K562 (cell line): ENCODE measurements at regions not wholly inside any gene's neighbourhood (a gene's known extent, or its start where the extent isn't known, plus 50 kb on each side); places are given as distances from the start of the nearest gene placed in this dataset.

Experiments used
- ATAC-seq: fragments of 200-7000 bp; cut with Tn5 transposase; 3 replicates; pipeline ENCODE4 v1.9.1; 2020; ENCODE audit warnings: moderate library complexity
- BruUV-seq: library from RNA; stranded (reverse); fragments of 400-500 nt; replicated peaks from 2 replicates; lab custom pipeline; 2021; lab: Mats Ljungman, UMichigan
- CTCF ChIA-PET: fragments of 300-600 bp; formaldehyde crosslinking; extraction: SDS; loops from one replicate; lab custom pipeline; 2021; ENCODE audit warnings: low intra/inter-chr PET ratio; lab: Yijun Ruan, JAX
- POLR2A ChIA-PET: fragments of 300-600, 350-650 bp; sonication (Branson Sonifier 250); formaldehyde crosslinking; extraction: SDS; loops from one replicate; lab custom pipeline; 2021; ENCODE audit warnings: antibody characterized with exemption, inconsistent platforms; lab: Yijun Ruan, JAX
- DNase-seq, 4 experiments: peaks; one replicate each; pipeline versions ENCODE4 v3.0.0 to v3.0.0-alpha.2; 2011 to 2018; ENCODE audit warnings: low spot score in 3 of 4, mixed read lengths in 3 of 4; ENCODE audit errors: extremely low read depth in 1 of 4
- FAIRE-seq: peaks from 2 replicates; lab custom pipeline; 2011; peaks lifted over from hg19 to GRCh38; lab: Jason Lieb, UNC
- H2AFZ ChIP-seq: 2 replicates; pipeline ENCODE4 v1.6.0; 2011; ENCODE audit warnings: low read depth, low read length, control low read depth, inconsistent platforms
- H3K27ac ChIP-seq: fragments of 200-600 bp; 3 replicates; pipeline ENCODE4 v1.8.0; 2011; ENCODE audit warnings: low read depth, mild to moderate bottlenecking, control low read depth, inconsistent platforms, low read length, moderate library complexity, mixed read lengths; ENCODE audit errors: extremely low read depth
- H3K27me3 ChIP-seq, 2 experiments: fragments of 300-600 bp in 1 of 2; 2 replicates in 1 of 2; 3 replicates in 1 of 2; pipeline versions ENCODE4 v1.6.0 to v1.8.0; 2011; ENCODE audit warnings: inconsistent platforms in 2 of 2, low read length in 2 of 2, mild to moderate bottlenecking in 1 of 2, mixed read lengths in 1 of 2, moderate library complexity in 1 of 2; ENCODE audit not compliant: control insufficient read depth in 2 of 2, insufficient read depth in 2 of 2
- H3K36me3 ChIP-seq: fragments of 300-600 bp; 3 replicates; pipeline ENCODE4 v1.8.0; 2011; ENCODE audit warnings: mild to moderate bottlenecking, low read length, inconsistent platforms; ENCODE audit not compliant: control insufficient read depth, insufficient read depth
- H3K4me1 ChIP-seq, 2 experiments: fragments of 200-600 bp in 1 of 2; replicated peaks in 1 of 2; 2 replicates in 1 of 2; 3 replicates in 1 of 2; pipeline versions ENCODE4 v1.5.1 to v1.8.0; 2011; ENCODE audit warnings: inconsistent platforms in 2 of 2, low read length in 2 of 2, mild to moderate bottlenecking in 1 of 2, mixed read lengths in 1 of 2, moderate library complexity in 1 of 2; ENCODE audit not compliant: control insufficient read depth in 2 of 2, insufficient read depth in 2 of 2
- H3K4me2 ChIP-seq: 2 replicates; pipeline ENCODE4 v1.6.1; 2011; ENCODE audit warnings: low read length, control low read depth, inconsistent platforms, mixed read lengths; ENCODE audit not compliant: insufficient read depth
- H3K4me3 ChIP-seq: fragments of 200-600 bp; sonication (generic), shearing (Covaris generic); 2 replicates; pipeline ENCODE4 v1.5.1; 2016; ENCODE audit warnings: control low read depth, inconsistent platforms
- H3K79me2 ChIP-seq: fragments of 200-600 bp; 3 replicates; pipeline ENCODE4 v1.8.0; 2011; ENCODE audit warnings: low read length, inconsistent platforms; ENCODE audit not compliant: control insufficient read depth, insufficient read depth
- H3K9ac ChIP-seq, 2 experiments: 2 replicates each; pipeline versions ENCODE4 v1.6.0 to v1.6.1; 2011; ENCODE audit warnings: low read depth in 2 of 2, low read length in 2 of 2, control low read depth in 1 of 2, inconsistent platforms in 1 of 2, mild to moderate bottlenecking in 1 of 2, mixed read lengths in 1 of 2; ENCODE audit not compliant: insufficient read depth in 1 of 2
- H3K9me1 ChIP-seq: one replicate; pipeline ENCODE4 v1.6.0; 2011; ENCODE audit warnings: inconsistent platforms, mild to moderate bottlenecking, low read length, moderate library complexity; ENCODE audit not compliant: control insufficient read depth, insufficient read depth
- H3K9me3 ChIP-seq: replicated peaks from 2 replicates; pipeline ENCODE4 v1.5.1; 2011; ENCODE audit warnings: low read depth, low read length, inconsistent platforms; ENCODE audit not compliant: control insufficient read depth, insufficient read depth
- H4K20me1 ChIP-seq: replicated peaks from 2 replicates; pipeline ENCODE4 v1.6.1; 2011; ENCODE audit warnings: low read length, inconsistent platforms, mixed read lengths; ENCODE audit not compliant: control insufficient read depth, insufficient read depth
- CBX1 ChIP-seq: sonication (generic); IDR thresholded peaks from 2 replicates; pipeline ENCODE4 v1.6.1; 2016; ENCODE audit warnings: antibody characterized with exemption, low read depth, mild to moderate bottlenecking
- EGR1 ChIP-seq: fragments of 450-650 bp; conservative IDR thresholded peaks from 2 replicates; pipeline ENCODE4 v1.6.1; 2017; ENCODE audit warnings: mild to moderate bottlenecking
- HDAC6 ChIP-seq: IDR thresholded peaks from 2 replicates; pipeline ENCODE4 v1.6.1; 2012; ENCODE audit warnings: low read depth, mild to moderate bottlenecking, control low read depth, inconsistent platforms, low read length, moderate library complexity
- HLTF ChIP-seq: fragments of 450-650 bp; IDR thresholded peaks from 2 replicates; pipeline ENCODE4 v1.6.1; 2016
- KAT8 ChIP-seq: fragments of 450-650 bp; IDR thresholded peaks from 2 replicates; pipeline ENCODE4 v1.6.1; 2016; ENCODE audit warnings: low read depth, mild to moderate bottlenecking
- PHB2 ChIP-seq: fragments of 450-650 bp; IDR thresholded peaks from 2 replicates; pipeline ENCODE4 v1.6.1; 2017; ENCODE audit warnings: low read depth
- PURB ChIP-seq: sonication (generic); formaldehyde crosslinking; IDR thresholded peaks from 2 replicates; pipeline ENCODE4 v1.9.0; 2021; ENCODE audit warnings: low read depth, mild to moderate bottlenecking, missing genetic modification reagents
- RBM15 ChIP-seq: fragments of 200-400 bp; formaldehyde crosslinking; IDR thresholded peaks from 2 replicates; pipeline ENCODE4 v1.6.1; 2018; ENCODE audit warnings: mild to moderate bottlenecking, low read length, moderate library complexity; ENCODE audit not compliant: insufficient read depth
- SIN3B ChIP-seq: fragments of 450-650 bp; IDR thresholded peaks from 2 replicates; pipeline ENCODE4 v1.6.1; 2017; ENCODE audit warnings: low read depth, mild to moderate bottlenecking, moderate library complexity
- SIRT6 ChIP-seq: IDR thresholded peaks from one replicate; pipeline ENCODE4 v1.6.1; 2012; ENCODE audit warnings: low read depth, mild to moderate bottlenecking, control low read depth, inconsistent platforms, low read length, moderate library complexity
- SMARCC2 ChIP-seq: fragments of 450-650 bp; IDR thresholded peaks from 2 replicates; pipeline ENCODE4 v1.6.1; 2017; ENCODE audit warnings: antibody characterized with exemption, moderate library complexity, mild to moderate bottlenecking, low read depth
- TAF15 ChIP-seq: fragments of 200-400 bp; formaldehyde crosslinking; IDR thresholded peaks from 2 replicates; pipeline ENCODE4 v1.6.1; 2017; ENCODE audit warnings: mild to moderate bottlenecking, low read depth, low read length, moderate library complexity
- ZFX ChIP-seq: sonication (generic); formaldehyde crosslinking; IDR thresholded peaks from 2 replicates; pipeline ENCODE4 v1.8.0; 2022; ENCODE audit warnings: mild to moderate bottlenecking, missing genetic modification reagents, moderate library complexity
- ZNF311 ChIP-seq: fragments of 250-450 bp; sonication (Bioruptor Pico); IDR thresholded peaks from 2 replicates; pipeline ENCODE4 v1.4.0; 2020; ENCODE audit warnings: mild to moderate bottlenecking, moderate library complexity
- ZNF354B ChIP-seq: fragments of 250-450 bp; sonication (Bioruptor Pico); IDR thresholded peaks from 2 replicates; pipeline ENCODE4 v1.4.0; 2020
- whole genome bisulfite sequencing: fragments of 100-300 bp; shearing (Covaris generic); methylation state at CpG from one replicate; pipeline ENCODE4 v1.1.6; 2016; ENCODE audit warnings: low coverage, mixed read lengths; ENCODE audit not compliant: insufficient coverage; ENCODE audit errors: missing lambda C conversion rate; 5-methylcytosine and 5-hydroxymethylcytosine counted together
- in situ Hi-C: fragments of 300-500 bp; cut with MboI; formaldehyde crosslinking; loops from 4 replicates; pipeline ENCODE4 v1.15.0; 2018; ENCODE audit warnings: inconsistent platforms, mixed read lengths
- intact Hi-C: fragments of 100-400 bp; cut with micrococcal nuclease; formaldehyde crosslinking; loops from 2 replicates; pipeline ENCODE4 v1.14.2; 2022
- TF ChIP-seq, protein P1 (sequence below): fragments of 250-450 bp; sonication (Bioruptor Pico); IDR thresholded peaks from 2 replicates; pipeline ENCODE4 v1.5.0; 2021
- TF ChIP-seq, protein P2 (sequence below): fragments of 250-450 bp; sonication (Bioruptor Pico); IDR thresholded peaks from 2 replicates; pipeline ENCODE4 v1.4.0; 2020; ENCODE audit warnings: mild to moderate bottlenecking, moderate library complexity
- TF ChIP-seq, protein P3 (sequence below): fragments of 250-450 bp; sonication (Bioruptor Pico); IDR thresholded peaks from 2 replicates; pipeline ENCODE4 v1.4.0; 2020; ENCODE audit warnings: borderline replicate concordance
- TF ChIP-seq, protein P4 (sequence below): fragments of 250-450 bp; sonication (Bioruptor Pico); IDR thresholded peaks from 2 replicates; pipeline ENCODE4 v1.5.0; 2020; ENCODE audit warnings: mild to moderate bottlenecking, borderline replicate concordance

DNA sequence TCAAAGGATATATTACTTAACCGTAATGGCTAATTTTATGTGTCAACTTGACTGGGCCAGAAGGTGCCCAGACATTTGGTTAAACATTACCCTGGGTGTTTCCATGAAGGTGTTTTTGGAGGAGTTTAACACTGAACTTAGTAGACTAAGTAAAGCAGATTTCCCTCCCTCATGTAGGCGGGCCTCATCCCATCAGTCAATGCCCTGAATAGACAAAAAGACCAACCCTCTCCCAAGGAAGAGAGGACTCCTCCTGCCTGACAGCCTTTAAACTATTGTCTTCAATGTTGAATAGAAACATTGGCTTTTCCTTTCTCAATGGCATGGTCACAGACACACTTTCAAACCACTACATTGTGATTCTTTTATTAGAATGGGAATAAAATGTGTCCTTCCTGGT is 121.9 kb downstream of the SETD4 start:
- no peaks in the 10 kb centered on the region for H3K4me1 ChIP-seq
- no peaks in the 10 kb centered on the region for H3K9me1 ChIP-seq
- no peaks in the 10 kb centered on the region for H3K79me2 ChIP-seq
- FAIRE-seq (no peak), ATAC-seq (no peak), DNase-seq (no peak)
- no peak overlapping the region for H3K4me2 ChIP-seq
- 0% methylated on average over 2 of the region's 2 CpGs for WGBS
- in situ Hi-C loops (no loop called here), intact Hi-C loops (no loop called here)
- no peak overlapping the region for H3K4me3 ChIP-seq
- CTCF ChIA-PET: no interaction called here
- BruUV-seq: no TSS peak
- H2AFZ ChIP-seq: no peak overlapping the region
- no peak for TF ChIP-seq EGR1
- no peak for TF ChIP-seq ZNF311 (CRISPR knock-in tag)
- TF ChIP-seq SMARCC2: no peak
- TF ChIP-seq CBX1: no peak
- TF ChIP-seq, protein P1, sequence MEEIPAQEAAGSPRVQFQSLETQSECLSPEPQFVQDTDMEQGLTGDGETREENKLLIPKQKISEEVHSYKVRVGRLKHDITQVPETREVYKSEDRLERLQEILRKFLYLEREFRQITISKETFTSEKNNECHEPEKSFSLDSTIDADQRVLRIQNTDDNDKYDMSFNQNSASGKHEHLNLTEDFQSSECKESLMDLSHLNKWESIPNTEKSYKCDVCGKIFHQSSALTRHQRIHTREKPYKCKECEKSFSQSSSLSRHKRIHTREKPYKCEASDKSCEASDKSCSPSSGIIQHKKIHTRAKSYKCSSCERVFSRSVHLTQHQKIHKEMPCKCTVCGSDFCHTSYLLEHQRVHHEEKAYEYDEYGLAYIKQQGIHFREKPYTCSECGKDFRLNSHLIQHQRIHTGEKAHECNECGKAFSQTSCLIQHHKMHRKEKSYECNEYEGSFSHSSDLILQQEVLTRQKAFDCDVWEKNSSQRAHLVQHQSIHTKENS: no peak
- no peak for TF ChIP-seq HDAC6
- TF ChIP-seq, protein P2, sequence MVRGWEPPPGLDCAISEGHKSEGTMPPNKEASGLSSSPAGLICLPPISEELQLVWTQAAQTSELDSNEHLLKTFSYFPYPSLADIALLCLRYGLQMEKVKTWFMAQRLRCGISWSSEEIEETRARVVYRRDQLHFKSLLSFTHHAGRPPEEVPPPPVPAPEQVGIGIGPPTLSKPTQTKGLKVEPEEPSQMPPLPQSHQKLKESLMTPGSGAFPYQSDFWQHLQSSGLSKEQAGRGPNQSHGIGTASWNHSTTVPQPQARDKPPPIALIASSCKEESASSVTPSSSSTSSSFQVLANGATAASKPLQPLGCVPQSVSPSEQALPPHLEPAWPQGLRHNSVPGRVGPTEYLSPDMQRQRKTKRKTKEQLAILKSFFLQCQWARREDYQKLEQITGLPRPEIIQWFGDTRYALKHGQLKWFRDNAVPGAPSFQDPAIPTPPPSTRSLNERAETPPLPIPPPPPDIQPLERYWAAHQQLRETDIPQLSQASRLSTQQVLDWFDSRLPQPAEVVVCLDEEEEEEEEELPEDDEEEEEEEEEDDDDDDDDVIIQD: no peak
- TF ChIP-seq TAF15: no peak
- TF ChIP-seq PURB (CRISPR knock-in tag): no peak
- no peak for TF ChIP-seq ZFX (CRISPR knock-in tag)
- TF ChIP-seq, protein P3, sequence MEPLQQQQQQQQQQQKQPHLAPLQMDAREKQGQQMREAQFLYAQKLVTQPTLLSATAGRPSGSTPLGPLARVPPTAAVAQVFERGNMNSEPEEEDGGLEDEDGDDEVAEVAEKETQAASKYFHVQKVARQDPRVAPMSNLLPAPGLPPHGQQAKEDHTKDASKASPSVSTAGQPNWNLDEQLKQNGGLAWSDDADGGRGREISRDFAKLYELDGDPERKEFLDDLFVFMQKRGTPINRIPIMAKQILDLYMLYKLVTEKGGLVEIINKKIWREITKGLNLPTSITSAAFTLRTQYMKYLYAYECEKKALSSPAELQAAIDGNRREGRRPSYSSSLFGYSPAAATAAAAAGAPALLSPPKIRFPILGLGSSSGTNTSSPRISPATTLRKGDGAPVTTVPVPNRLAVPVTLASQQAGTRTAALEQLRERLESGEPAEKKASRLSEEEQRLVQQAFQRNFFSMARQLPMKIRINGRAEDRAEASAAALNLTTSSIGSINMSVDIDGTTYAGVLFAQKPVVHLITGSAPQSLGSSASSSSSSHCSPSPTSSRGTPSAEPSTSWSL (CRISPR knock-in tag): no peak
- no peak for TF ChIP-seq RBM15
- no peak for TF ChIP-seq SIN3B
- TF ChIP-seq, protein P4, sequence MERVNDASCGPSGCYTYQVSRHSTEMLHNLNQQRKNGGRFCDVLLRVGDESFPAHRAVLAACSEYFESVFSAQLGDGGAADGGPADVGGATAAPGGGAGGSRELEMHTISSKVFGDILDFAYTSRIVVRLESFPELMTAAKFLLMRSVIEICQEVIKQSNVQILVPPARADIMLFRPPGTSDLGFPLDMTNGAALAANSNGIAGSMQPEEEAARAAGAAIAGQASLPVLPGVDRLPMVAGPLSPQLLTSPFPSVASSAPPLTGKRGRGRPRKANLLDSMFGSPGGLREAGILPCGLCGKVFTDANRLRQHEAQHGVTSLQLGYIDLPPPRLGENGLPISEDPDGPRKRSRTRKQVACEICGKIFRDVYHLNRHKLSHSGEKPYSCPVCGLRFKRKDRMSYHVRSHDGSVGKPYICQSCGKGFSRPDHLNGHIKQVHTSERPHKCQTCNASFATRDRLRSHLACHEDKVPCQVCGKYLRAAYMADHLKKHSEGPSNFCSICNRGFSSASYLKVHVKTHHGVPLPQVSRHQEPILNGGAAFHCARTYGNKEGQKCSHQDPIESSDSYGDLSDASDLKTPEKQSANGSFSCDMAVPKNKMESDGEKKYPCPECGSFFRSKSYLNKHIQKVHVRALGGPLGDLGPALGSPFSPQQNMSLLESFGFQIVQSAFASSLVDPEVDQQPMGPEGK (CRISPR knock-in tag): no peak
- TF ChIP-seq ZNF354B (CRISPR knock-in tag): no peak
- TF ChIP-seq HLTF: no peak
- no peak for TF ChIP-seq KAT8
- no peak for TF ChIP-seq SIRT6
- TF ChIP-seq PHB2: no peak
- no peaks in the 10 kb centered on the region for H4K20me1 ChIP-seq
- no peak overlapping the region for H3K27ac ChIP-seq
- no peaks in the 10 kb centered on the region for H3K9me3 ChIP-seq
- peaks cover 20 to 25% of the 10 kb centered on the region in 2 experiments for H3K27me3 ChIP-seq
- POLR2A ChIA-PET: no interaction called here
- no peak overlapping the region for H3K9ac ChIP-seq
- no peaks in the 10 kb centered on the region for H3K36me3 ChIP-seq
